Hepatocyte (in vitro differentiated cells): ENCODE measurements at regions not wholly inside any gene's neighbourhood (a gene's known extent, or its start where the extent isn't known, plus 50 kb on each side); places are given as distances from the start of the nearest gene placed in this dataset.

Experiments used
- DNase-seq: peaks from one replicate; pipeline ENCODE4 v3.0.0-alpha.2; 2016; ENCODE audit warnings: low spot score
- H2AFZ ChIP-seq: fragments of 200-600 bp; sonication (generic); 2 replicates; pipeline ENCODE4 v1.6.0; 2016; ENCODE audit warnings: antibody characterized with exemption, mild to moderate bottlenecking
- H3K27ac ChIP-seq: fragments of 200-600 bp; sonication (generic); 2 replicates; pipeline ENCODE4 v1.5.1; 2016; ENCODE audit warnings: mild to moderate bottlenecking
- H3K27me3 ChIP-seq: fragments of 200-600 bp; sonication (generic); 2 replicates; pipeline ENCODE4 v1.6.1; 2016
- H3K36me3 ChIP-seq: fragments of 200-600 bp; sonication (generic); replicated peaks from 2 replicates; pipeline ENCODE4 v1.5.1; 2016; ENCODE audit warnings: low read depth; ENCODE audit not compliant: insufficient read depth
- H3K4me1 ChIP-seq: fragments of 200-600 bp; sonication (generic); 2 replicates; pipeline ENCODE4 v1.5.1; 2016; ENCODE audit warnings: mild to moderate bottlenecking, moderate library complexity; ENCODE audit not compliant: insufficient read depth
- H3K4me2 ChIP-seq: fragments of 200-600 bp; sonication (generic); 2 replicates; pipeline ENCODE4 v1.6.0; 2016
- H3K4me3 ChIP-seq: fragments of 200-600 bp; sonication (generic); 2 replicates; pipeline ENCODE4 v1.5.1; 2016; ENCODE audit warnings: mild to moderate bottlenecking
- H3K79me2 ChIP-seq: fragments of 200-600 bp; sonication (generic); 2 replicates; pipeline ENCODE4 v1.6.0; 2017; ENCODE audit warnings: mild to moderate bottlenecking
- H3K9me2 ChIP-seq: fragments of 200-600 bp; sonication (generic); replicated peaks from 2 replicates; pipeline ENCODE4 v1.6.0; 2017; ENCODE audit warnings: mild to moderate bottlenecking; ENCODE audit not compliant: insufficient read depth
- H3K9me3 ChIP-seq: fragments of 200-600 bp; sonication (generic); 2 replicates; pipeline ENCODE4 v1.5.1; 2016; ENCODE audit warnings: low read depth, mild to moderate bottlenecking
- H4K20me1 ChIP-seq: fragments of 200-600 bp; sonication (generic); 2 replicates; pipeline ENCODE4 v1.6.0; 2016; ENCODE audit warnings: mild to moderate bottlenecking; ENCODE audit not compliant: insufficient read depth, poor library complexity, severe bottlenecking
- EZH2 ChIP-seq: fragments of 200-600 bp; sonication (generic); IDR thresholded peaks from 2 replicates; pipeline ENCODE4 v1.6.1; 2016; ENCODE audit warnings: antibody characterized with exemption, mild to moderate bottlenecking, borderline replicate concordance
- EZH2phosphoT487 ChIP-seq: fragments of 200-600 bp; sonication (generic); IDR thresholded peaks from one replicate; pipeline ENCODE4 v1.6.1; 2018; ENCODE audit warnings: antibody characterized with exemption, mild to moderate bottlenecking, low read depth, moderate library complexity; ENCODE audit not compliant: unreplicated experiment, severe bottlenecking
- WGBS: methylation state at CpG from one replicate; pipeline ENCODE4 v1.1.6; 2016; ENCODE audit warnings: low lambda C conversion rate; ENCODE audit errors: missing lambda C conversion rate; 5-methylcytosine and 5-hydroxymethylcytosine counted together
- TF ChIP-seq, protein P1 (sequence below): fragments of 200-600 bp; sonication (generic); IDR thresholded peaks from 2 replicates; pipeline ENCODE4 v1.5.1; 2016; ENCODE audit warnings: antibody characterized with exemption, mild to moderate bottlenecking; ENCODE audit not compliant: poor library complexity

DNA sequence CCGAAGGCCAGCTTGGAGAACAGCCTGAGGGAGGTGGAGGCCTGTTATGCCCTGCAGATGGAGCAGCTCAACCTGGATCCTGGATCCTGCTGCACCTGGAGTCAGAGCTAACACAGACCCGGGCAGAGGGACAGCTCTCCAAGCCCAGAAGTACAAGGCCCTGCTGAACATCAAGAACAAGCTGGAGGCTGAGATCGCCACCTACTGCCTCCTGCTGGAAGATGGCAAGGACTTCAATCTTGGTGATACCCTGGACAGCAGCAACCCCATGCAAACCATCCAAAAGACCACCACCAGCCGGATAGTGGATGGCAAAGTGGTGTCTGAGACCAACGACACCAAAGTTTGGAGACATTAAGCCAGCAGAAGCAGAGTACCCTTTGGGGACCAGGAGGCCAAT is 223.5 kb upstream of the ID4 start:
- no peak overlapping the region for H3K4me3 ChIP-seq
- no peaks in the 10 kb centered on the region for H3K79me2 ChIP-seq
- no peak overlapping the region for H2AFZ ChIP-seq
- no peak for DNase-seq
- 83% methylated on average over 5 of the region's 5 CpGs for WGBS
- H3K4me1 ChIP-seq: no peaks in the 10 kb centered on the region
- no peaks in the 10 kb centered on the region for H3K9me3 ChIP-seq
- H3K27ac ChIP-seq: no peak overlapping the region
- TF ChIP-seq, protein P1, sequence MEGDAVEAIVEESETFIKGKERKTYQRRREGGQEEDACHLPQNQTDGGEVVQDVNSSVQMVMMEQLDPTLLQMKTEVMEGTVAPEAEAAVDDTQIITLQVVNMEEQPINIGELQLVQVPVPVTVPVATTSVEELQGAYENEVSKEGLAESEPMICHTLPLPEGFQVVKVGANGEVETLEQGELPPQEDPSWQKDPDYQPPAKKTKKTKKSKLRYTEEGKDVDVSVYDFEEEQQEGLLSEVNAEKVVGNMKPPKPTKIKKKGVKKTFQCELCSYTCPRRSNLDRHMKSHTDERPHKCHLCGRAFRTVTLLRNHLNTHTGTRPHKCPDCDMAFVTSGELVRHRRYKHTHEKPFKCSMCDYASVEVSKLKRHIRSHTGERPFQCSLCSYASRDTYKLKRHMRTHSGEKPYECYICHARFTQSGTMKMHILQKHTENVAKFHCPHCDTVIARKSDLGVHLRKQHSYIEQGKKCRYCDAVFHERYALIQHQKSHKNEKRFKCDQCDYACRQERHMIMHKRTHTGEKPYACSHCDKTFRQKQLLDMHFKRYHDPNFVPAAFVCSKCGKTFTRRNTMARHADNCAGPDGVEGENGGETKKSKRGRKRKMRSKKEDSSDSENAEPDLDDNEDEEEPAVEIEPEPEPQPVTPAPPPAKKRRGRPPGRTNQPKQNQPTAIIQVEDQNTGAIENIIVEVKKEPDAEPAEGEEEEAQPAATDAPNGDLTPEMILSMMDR: no peak
- TF ChIP-seq EZH2 (no peak), EZH2phosphoT487 (no peak)
- H3K9me2 ChIP-seq: no peaks in the 10 kb centered on the region
- H3K4me2 ChIP-seq: no peak overlapping the region
- H4K20me1 ChIP-seq: no peaks in the 10 kb centered on the region
- no peaks in the 10 kb centered on the region for H3K36me3 ChIP-seq
- no peaks in the 10 kb centered on the region for H3K27me3 ChIP-seq

DNA sequence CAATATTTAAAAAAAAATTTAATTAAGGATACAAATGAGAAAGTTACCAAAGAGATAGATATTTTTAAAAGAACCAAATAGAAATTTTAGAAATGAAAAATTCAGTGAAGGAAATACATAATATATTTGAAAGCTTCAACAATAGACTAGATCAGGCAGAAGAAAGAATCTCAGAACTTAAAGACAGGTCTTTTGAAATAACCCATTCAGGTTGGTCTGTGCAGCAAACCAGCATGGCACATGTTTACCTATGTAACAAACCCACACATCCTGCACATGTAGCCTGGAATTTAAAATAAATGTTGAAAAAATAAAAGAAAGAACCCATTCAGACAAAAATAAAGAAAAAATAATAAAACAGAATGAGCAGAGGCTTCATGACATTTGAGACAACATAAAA is 221.1 kb upstream of the ID4 start:
- H2AFZ ChIP-seq: no peak overlapping the region
- no peaks in the 10 kb centered on the region for H3K9me2 ChIP-seq
- no peak overlapping the region for H3K4me3 ChIP-seq
- no peaks in the 10 kb centered on the region for H3K79me2 ChIP-seq
- no peak overlapping the region for H3K27ac ChIP-seq
- DNase-seq: no peak
- no peaks in the 10 kb centered on the region for H3K9me3 ChIP-seq
- H3K4me2 ChIP-seq: no peak overlapping the region
- H3K27me3 ChIP-seq: no peaks in the 10 kb centered on the region
- TF ChIP-seq, protein P1: no peak
- TF ChIP-seq EZH2phosphoT487: no peak
- no peak for TF ChIP-seq EZH2
- no peaks in the 10 kb centered on the region for H3K4me1 ChIP-seq
- no peaks in the 10 kb centered on the region for H3K36me3 ChIP-seq
- H4K20me1 ChIP-seq: no peaks in the 10 kb centered on the region

DNA sequence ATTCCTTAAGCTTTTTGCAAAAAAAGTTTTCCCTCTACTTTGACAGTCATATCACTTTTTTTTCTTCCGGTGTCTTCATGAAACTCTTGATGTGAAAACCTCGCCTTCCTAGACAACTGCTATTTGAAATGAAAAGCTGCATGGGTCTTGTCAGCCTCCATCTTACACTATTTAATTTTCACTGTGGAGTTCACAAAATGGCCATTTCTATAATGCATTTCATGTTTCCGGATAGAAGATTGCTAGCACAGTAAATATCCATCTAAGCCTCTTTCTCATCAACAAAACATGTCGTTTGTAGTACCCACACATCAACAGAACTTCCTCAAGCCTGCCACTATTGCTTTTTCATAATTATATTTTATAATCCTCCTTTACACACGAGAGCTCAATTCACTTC is 204.9 kb upstream of the ID4 start:
- no peak for DNase-seq
- Histone ChIP-seq H3K27ac (no peak overlapping the region), H3K4me3 (no peak overlapping the region), H3K79me2 (no peaks in the 10 kb centered on the region), H3K27me3 (no peaks in the 10 kb centered on the region), H3K9me3 (no peaks in the 10 kb centered on the region), H2AFZ (no peak overlapping the region), H3K4me1 (no peaks in the 10 kb centered on the region), H4K20me1 (no peaks in the 10 kb centered on the region), H3K36me3 (no peaks in the 10 kb centered on the region), H3K9me2 (no peaks in the 10 kb centered on the region), H3K4me2 (no peak overlapping the region)
- 82% methylated on average over 5 of the region's 5 CpGs for WGBS
- TF ChIP-seq EZH2phosphoT487: no peak
- TF ChIP-seq EZH2: no peak
- TF ChIP-seq, protein P1: no peak

DNA sequence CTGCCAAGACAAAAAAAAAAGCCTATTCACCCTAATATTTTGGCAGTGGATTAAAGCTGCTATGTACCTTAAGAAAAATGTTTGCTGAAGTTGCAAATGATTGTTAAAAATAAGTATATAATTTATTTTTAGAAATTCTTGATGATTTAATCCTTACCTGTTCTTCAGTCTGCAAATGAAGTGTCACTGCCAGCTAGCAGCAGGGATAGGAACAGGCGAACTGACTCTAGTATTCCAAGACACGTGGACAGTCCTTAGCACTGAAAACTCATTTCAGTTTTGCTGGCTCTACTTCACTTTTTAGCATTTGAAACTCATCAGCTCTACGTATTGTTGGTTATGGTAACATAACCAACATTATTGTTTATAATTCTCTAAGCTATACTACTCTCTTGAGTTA is 204.4 kb upstream of the ID4 start:
- no peak for DNase-seq
- no peak overlapping the region for H3K4me2 ChIP-seq
- H3K27ac ChIP-seq: no peak overlapping the region
- no peaks in the 10 kb centered on the region for H3K9me2 ChIP-seq
- no peak overlapping the region for H2AFZ ChIP-seq
- WGBS: 80% methylated on average over 3 of the region's 3 CpGs
- H3K27me3 ChIP-seq: no peaks in the 10 kb centered on the region
- H3K9me3 ChIP-seq: no peaks in the 10 kb centered on the region
- no peaks in the 10 kb centered on the region for H3K4me1 ChIP-seq
- H3K79me2 ChIP-seq: no peaks in the 10 kb centered on the region
- no peak overlapping the region for H3K4me3 ChIP-seq
- TF ChIP-seq EZH2phosphoT487: no peak
- TF ChIP-seq EZH2: no peak
- TF ChIP-seq, protein P1: no peak
- no peaks in the 10 kb centered on the region for H3K36me3 ChIP-seq
- no peaks in the 10 kb centered on the region for H4K20me1 ChIP-seq
